Kidney capillary endothelial cell (primary cell): ENCODE measurements at regions not wholly inside any gene's neighbourhood (a gene's known extent, or its start where the extent isn't known, plus 50 kb on each side); places are given as distances from the start of the nearest gene placed in this dataset.
"Not testable (repeated sequence)": the region's sequence is repeated elsewhere in the genome, so short reads cannot be mapped to it uniquely, and the experiment has no call there.

Experiments
- DNase-seq: peaks from one replicate; pipeline ENCODE4 v3.0.0-alpha.2; 2018; ENCODE audit warnings: low spot score

- no peak for DNase-seq
These were observed 289.3 kb downstream of the DUSP6 start for GRCh38 chr12:89062996-89063395.

DNA sequence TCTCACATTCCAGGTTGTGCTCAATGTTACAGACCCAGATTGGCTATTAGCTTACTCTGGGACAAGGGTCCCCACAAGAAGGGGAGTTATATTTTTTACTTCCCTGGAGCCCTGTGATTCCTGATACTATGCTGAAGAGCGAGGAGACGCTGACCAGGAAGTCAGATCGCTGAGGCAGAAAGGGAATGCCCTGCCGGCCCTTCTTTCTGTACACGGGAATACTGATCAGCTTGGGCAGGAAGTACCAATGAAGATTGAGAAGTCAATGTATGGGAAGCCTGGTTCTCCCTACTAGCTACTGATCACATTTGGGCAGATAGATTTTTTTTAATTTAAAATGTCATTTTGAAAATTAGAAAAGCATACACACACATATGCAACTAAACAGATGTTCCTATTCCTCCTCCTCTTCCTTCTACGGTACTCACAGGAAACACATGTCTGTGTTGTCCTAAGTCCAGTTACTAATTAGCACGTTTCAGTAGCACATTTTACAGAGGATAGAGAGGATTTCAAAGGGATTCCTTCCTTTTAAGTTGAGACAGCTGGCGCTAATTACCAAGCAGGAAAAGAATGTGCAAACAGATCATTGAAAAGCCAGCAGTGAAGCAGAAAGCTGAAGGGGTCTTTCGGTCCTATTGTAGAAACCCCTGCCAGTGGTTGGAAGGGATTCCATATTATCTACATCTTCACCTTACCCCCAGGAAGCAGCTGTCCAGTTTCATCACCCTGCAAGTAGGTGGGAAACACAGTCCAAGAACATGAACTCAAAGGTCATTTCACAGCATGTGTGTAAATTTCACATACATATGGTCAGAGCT lies 292.4 kb downstream of the DUSP6 start:
- no peak for DNase-seq

DNA sequence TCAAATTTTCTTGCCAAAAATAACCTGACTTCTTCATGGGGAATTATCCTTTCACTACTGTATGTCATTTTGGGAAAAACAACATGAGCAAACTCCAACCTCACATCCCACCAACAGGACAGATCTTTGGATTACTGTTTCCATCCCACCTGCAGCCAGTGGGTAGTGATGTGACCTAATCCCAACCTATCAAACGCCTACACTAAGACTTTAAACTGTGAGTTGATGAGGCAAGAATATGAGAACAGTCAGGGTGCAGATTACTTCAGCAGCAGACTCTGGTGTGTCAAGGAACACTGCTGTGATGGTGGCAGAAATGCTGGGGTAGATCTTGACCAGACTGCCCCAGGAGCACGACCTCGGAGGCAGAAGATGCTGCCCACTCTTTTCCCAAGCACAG lies 293.2 kb downstream of the DUSP6 start:
- no peak for DNase-seq

DNA sequence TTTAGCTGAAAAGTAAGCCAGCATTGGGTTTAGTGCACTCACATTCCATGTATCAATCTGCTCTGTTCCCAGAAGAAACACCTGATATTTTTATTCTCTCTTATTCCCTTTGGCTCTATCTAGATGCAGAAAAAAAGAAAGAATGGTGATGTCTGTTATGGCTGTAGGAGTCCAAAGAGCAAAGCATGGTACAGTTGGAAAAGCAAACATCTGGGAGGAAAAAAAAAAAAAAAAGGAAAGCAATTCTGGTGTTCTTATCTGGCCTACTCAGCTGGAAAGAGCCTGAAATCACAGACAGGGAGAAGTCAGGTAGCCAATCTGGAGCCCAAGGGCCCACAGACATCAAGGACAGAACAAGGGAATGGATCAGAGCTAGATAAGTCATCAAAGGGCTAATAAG lies 293.9 kb downstream of the DUSP6 start:
- no peak for DNase-seq

DNA sequence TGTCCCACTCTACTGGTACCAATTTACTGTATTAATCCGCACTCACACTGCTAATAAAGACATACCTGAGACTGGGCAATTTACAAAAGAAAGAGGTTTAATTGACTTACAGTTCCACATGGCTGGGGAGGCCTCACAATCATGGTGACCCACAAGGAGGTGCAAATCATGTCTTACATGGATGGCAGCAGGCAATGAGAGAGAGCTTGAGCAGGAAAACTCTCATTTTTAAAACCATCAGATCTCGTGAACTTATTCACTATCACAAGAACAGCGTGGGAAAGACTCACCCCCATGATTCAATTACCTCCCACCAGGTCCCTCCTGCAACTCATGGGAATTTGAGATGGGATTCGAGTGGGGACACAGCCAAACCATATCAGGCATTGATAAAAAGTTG lies 298.5 kb downstream of the DUSP6 start:
- DNase-seq: not testable (repeated sequence)

- DNase-seq: peak; percentile 76
These were observed 301.1 kb downstream of the DUSP6 start for GRCh38 chr12:89051065-89051677.

DNA sequence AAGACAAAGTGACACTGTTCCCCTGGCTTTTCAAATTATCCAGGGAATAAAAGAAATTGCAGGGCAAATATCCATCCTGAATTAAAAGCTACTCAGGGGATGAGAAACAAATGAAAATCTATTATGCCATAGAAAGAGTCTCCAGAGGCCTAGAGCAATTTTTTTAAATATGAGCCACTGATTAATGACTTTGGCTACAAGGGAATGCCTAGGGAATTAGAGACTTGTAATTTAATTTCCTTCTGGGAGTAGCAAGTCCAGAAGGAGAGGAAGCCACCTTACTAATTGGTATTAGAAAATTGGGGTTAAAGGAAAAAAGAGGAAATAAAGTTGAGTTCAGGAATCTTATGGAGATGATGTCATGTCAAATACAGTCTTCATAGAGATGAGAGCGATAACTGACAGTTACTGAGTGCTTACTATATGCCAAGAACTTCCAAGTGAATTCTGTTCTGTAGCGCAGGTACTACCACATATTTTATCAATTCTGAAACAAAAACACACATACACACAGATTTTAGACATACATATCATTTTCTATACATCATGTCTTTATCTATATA lies 304.4 kb downstream of the DUSP6 start:
- no peak for DNase-seq

DNA sequence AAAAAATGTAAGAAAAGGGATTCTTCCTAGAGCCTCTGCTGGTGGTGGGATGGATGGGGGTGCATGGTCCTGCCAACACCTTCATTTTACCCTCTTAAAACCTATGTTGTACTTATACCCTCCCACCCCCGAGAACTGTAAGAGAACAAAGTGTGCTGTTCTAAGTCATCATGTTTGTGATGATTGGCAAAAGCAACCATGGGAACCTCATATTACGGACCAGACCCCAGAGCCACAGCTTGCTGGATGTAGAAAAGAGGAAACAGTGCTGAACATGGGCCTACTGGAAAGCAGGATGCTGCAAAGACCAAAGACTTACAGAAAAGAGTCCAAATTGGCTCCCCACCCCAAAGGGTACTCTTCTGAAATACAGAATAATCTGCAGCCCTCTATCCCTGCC lies 311.2 kb downstream of the DUSP6 start:
- DNase-seq: no peak

GRCh38 chr12:89040146-89040964 lies 311.9 kb downstream of the DUSP6 start:
- DNase-seq: no peak

DNA sequence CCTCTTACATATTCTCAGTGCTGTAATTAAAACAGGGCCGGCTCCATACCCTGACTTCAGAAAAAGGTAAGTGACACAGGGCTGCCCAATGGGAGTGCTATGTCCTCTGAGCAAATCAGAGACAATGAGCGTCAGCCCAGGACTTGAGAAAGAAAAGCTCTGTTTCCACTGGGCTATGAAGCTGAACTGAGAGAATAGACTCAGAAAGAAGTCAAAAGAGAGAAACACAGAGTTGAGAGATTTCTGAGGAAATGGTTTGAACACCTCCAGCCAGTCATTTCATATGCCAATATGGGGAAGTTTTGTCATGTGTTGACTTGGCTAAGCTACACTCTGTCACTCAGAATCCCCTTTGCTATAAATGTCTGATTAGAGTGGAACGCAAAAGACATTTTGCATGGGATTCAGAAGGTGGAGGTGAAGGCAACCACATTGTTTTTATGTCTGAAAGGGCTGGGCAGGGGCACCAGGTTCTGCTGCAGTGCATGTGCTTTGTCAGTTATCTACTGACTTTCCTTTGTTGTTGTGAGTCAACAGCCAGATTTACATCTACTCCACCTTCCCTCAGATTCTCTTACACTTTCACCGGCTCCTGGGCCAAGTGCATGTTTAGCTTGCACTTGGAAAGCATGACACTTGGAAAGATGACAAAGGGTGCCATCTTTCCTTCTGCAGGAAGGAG lies 313.3 kb downstream of the DUSP6 start:
- DNase-seq: no peak

GRCh38 chr12:89033062-89033461 lies 319.2 kb downstream of the DUSP6 start:
- no peak for DNase-seq

GRCh38 chr12:89029961-89030360 lies 322.3 kb downstream of the DUSP6 start:
- no peak for DNase-seq

DNA sequence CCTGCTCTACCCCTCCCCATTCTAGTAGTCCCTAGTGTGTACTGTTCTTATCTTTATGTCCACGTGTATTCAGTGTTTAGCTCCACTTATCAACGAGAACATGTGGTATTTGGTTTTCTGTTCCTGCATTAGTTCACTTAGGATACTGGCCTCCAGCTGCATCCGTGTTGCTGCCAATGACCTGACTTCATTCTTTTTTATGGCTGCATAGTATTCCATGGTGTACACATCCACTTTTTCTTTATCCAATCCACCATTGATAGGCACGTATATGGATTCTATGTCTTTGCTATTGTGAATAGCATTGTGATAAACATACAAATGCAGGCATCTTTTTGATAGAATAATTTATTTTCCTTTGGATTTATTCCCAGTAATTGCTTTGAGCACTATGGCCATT lies 327.7 kb downstream of the DUSP6 start:
- DNase-seq: no peak

GRCh38 chr12:89023936-89024335 lies 328.4 kb downstream of the DUSP6 start:
- no peak for DNase-seq

GRCh38 chr12:89020689-89021088 lies 331.6 kb downstream of the DUSP6 start:
- no peak for DNase-seq

GRCh38 chr12:89020121-89020480 lies 332.2 kb downstream of the DUSP6 start:
- no peak for DNase-seq

DNA sequence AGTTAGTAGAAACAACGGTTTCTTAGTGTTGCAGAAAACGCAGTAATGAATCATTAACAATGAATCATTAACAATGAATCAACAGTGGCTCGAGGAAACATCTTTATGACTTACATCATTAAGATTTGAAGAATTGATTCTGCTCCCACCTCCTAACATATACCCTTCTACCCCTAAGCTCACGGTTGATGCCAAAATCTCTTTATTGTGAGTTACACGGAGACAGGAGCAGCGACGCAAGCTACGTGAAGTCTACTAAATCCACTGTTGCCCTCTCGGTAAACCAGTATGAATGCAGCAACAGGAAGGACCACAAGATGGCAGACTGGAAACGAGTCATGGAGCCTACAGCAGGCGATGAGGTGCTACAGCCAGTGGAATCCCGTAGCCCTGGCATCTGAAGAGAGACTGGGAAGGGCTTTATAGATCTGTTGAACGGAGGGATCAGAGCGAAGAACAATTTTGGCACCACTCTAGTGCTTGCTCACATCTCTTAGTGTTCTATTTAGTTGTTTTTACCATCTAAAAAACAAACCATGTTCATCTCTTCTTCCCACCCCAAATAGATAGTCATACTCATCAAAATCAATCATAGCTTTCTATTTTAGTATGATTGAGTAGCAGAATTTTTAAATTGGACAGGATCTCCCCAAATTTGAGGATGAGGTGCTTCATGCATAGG lies 332.7 kb downstream of the DUSP6 start:
- peak; percentile 94 for DNase-seq

- peak; percentile 79 for DNase-seq
These were observed 335.1 kb downstream of the DUSP6 start for GRCh38 chr12:89016970-89017778.

DNA sequence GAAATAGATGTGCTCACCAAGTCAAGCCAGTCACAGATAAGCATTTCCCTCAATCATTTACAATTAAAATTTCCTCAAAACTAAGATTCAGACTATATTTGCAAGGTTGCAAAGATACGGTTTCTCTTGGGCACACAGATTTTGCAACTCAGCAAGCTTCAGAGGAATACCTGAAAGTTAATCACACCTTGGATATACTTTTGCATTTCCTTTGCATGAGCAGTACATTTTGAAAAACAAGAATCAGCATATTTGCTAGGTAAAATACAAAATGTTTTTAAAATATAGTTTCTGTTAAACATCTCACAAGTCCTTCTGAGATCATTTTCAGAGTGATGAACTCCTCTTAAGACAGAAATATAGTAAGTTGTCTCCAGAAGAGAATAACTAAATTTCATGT lies 336.9 kb downstream of the DUSP6 start:
- DNase-seq: no peak

GRCh38 chr12:88998421-88998820 lies 353.9 kb downstream of the DUSP6 start:
- no peak for DNase-seq
